ENCODE measurements at regions not wholly inside any gene's neighbourhood (a gene's known extent, or its start where the extent isn't known, plus 50 kb on each side); places are given as distances from the start of the nearest gene placed in this dataset.

DNA sequence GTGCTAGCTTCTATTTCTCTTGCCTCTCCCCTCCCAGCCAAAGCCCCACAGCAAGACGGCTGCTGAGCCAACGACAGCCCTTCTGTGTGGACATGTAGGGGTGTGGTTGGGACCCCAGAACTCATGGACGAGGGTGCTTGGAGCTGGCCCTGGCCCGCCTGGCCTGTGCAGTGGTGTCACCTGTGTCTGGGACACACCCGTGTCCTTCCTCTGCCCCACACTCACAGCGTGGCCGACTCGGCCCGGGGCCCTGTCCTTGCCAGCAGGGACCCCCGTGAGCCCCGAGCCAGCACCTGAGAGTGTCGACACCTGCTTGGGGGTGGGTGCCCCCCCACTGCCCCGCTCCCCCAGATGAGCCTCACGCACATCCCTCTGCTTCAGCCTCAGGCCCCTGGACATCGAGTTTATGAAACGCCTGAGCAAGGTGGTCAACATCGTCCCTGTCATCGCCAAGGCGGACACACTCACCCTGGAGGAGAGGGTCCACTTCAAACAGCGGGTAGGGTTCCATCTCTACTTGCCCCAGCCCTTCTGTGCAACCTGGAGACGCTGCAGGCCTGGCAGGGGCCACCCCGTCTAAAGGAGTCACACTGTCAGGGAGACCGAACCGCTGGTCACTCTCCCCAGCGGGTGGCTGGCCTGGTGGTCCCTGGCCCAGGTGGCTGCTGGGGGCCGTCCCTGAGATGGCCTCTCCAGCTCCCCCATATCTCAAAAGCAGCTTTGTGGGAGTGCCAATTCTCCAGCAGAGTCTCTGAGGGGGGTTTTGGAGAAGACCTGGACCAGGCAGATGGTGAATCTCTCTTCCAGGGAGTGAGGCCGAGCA lies 349.8 kb downstream of the SEC14L1 start:
- no peak overlapping the region for H2AFZ ChIP-seq (ENCODE audit: low read length)
- no peak overlapping the region for H3K9ac ChIP-seq (ENCODE audit: low read length)
- H3K9me3 ChIP-seq (ENCODE audit: low read length) = no peaks in the 10 kb centered on the region
- peaks cover 56% of the 10 kb centered on the region for H3K36me3 ChIP-seq (ENCODE audit: low read depth, low read length)
- DNase-seq (no peak), ATAC-seq (no peak)
- H3K9me2 ChIP-seq (replicated peaks; ENCODE audit: low read length) = no peaks in the 10 kb centered on the region
- no peaks in the 10 kb centered on the region for H3K27me3 ChIP-seq (ENCODE audit: low read length)
- no peak for TF ChIP-seq EZH2phosphoT487 (IDR thresholded peaks at IDR 0.05; ENCODE audit: borderline replicate concordance, low read length)
- TF ChIP-seq EZH2 (IDR thresholded peaks at IDR 0.05; ENCODE audit: low read length, unreplicated experiment) = no peak
- TF ChIP-seq, protein P1, sequence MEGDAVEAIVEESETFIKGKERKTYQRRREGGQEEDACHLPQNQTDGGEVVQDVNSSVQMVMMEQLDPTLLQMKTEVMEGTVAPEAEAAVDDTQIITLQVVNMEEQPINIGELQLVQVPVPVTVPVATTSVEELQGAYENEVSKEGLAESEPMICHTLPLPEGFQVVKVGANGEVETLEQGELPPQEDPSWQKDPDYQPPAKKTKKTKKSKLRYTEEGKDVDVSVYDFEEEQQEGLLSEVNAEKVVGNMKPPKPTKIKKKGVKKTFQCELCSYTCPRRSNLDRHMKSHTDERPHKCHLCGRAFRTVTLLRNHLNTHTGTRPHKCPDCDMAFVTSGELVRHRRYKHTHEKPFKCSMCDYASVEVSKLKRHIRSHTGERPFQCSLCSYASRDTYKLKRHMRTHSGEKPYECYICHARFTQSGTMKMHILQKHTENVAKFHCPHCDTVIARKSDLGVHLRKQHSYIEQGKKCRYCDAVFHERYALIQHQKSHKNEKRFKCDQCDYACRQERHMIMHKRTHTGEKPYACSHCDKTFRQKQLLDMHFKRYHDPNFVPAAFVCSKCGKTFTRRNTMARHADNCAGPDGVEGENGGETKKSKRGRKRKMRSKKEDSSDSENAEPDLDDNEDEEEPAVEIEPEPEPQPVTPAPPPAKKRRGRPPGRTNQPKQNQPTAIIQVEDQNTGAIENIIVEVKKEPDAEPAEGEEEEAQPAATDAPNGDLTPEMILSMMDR (conservative IDR thresholded peaks at IDR 0.05; ENCODE audit: low read depth, low read length) = no peak
- H3K27ac ChIP-seq (ENCODE audit: low read length) = no peak overlapping the region
- no peaks in the 10 kb centered on the region; the same call in 1 of the 2 replicates for H4K20me1 ChIP-seq (ENCODE audit: low read length)
- H3F3A ChIP-seq (ENCODE audit: low read length, unreplicated experiment) = no peaks in the 10 kb centered on the region
- intact Hi-C loops (cut with micrococcal nuclease) = no loop called here
- H3K4me3 ChIP-seq (ENCODE audit: low read length) = no peak overlapping the region
- BruUV-seq (replicated peaks) = no TSS peak
- H3K79me2 ChIP-seq (ENCODE audit: low read length) = 0 out of 2 replicates have a peak, but pooled peaks cover under 1% of the 10 kb centered on the region
- POLR2A ChIA-PET (ENCODE audit: unreplicated experiment) = no interaction called here
- CTCF ChIA-PET = no interaction called here
- no peaks in the 10 kb centered on the region for H3K4me1 ChIP-seq (ENCODE audit: insufficient read depth, low read length)
- H3K4me2 ChIP-seq (ENCODE audit: low read length) = no peak overlapping the region

DNA sequence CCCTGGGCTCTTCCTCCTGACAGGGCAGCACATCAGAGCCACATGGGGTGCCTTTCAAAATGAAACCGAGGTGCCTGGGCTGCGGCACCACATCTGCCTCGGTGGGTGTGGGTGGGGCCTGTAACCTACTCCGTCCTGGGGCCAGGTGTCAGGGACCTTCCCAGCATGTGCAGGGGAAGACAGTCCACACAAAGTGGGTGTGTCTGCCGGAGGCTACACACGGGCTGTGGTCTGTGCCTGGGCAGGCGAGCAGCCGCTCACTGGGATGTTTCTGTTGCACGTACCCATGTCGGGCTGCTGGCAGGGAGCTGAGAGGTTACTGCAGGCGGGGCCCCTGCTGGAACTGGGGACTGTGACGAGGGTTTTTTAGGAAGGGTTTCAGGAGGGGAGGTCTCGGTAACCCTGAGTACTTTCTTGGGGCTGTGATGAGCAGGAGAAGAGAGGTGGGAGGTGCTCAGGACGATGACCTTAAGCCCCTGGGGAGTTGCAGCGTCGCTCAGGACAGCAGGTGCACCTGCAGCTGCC lies 351.2 kb downstream of the SEC14L1 start:
- H3K27me3 ChIP-seq (ENCODE audit: low read length) = no peaks in the 10 kb centered on the region
- no peaks in the 10 kb centered on the region for H3K79me2 ChIP-seq (ENCODE audit: low read length)
- no peak overlapping the region for H3K4me2 ChIP-seq (ENCODE audit: low read length)
- ATAC-seq (no peak), DNase-seq (no peak)
- no peak overlapping the region for H3K27ac ChIP-seq (ENCODE audit: low read length)
- no peak overlapping the region for H3K9ac ChIP-seq (ENCODE audit: low read length)
- no TSS peak for BruUV-seq (replicated peaks)
- no peaks in the 10 kb centered on the region; the same call in 1 of the 2 replicates for H4K20me1 ChIP-seq (ENCODE audit: low read length)
- no peaks in the 10 kb centered on the region for H3K4me1 ChIP-seq (ENCODE audit: insufficient read depth, low read length)
- H3K36me3 ChIP-seq (ENCODE audit: low read depth, low read length) = peaks cover 69% of the 10 kb centered on the region
- TF ChIP-seq, protein P1 (conservative IDR thresholded peaks at IDR 0.05; ENCODE audit: low read depth, low read length) = no peak
- TF ChIP-seq EZH2phosphoT487 (IDR thresholded peaks at IDR 0.05; ENCODE audit: borderline replicate concordance, low read length) (no peak), EZH2 (IDR thresholded peaks at IDR 0.05; ENCODE audit: low read length, unreplicated experiment) (no peak)
- H2AFZ ChIP-seq (ENCODE audit: low read length) = no peak overlapping the region
- no peaks in the 10 kb centered on the region for H3F3A ChIP-seq (ENCODE audit: low read length, unreplicated experiment)
- POLR2A ChIA-PET (ENCODE audit: unreplicated experiment) = no interaction called here
- no peaks in the 10 kb centered on the region for H3K9me3 ChIP-seq (ENCODE audit: low read length)
- intact Hi-C loops (cut with micrococcal nuclease) = no loop called here
- no peak overlapping the region for H3K4me3 ChIP-seq (ENCODE audit: low read length)
- H3K9me2 ChIP-seq (replicated peaks; ENCODE audit: low read length) = no peaks in the 10 kb centered on the region
- CTCF ChIA-PET = no interaction called here

Measured in PC-3 (cell line).